HCT116 (cell line): ENCODE measurements at regions not wholly inside any gene's neighbourhood (a gene's known extent, or its start where the extent isn't known, plus 50 kb on each side); places are given as distances from the start of the nearest gene placed in this dataset.

Experiments
- ATAC-seq: fragments of 200-7000 bp; cut with Tn5 transposase; 2 replicates; pipeline ENCODE4 v1.9.1; 2020; ENCODE audit warnings: mild to moderate bottlenecking, moderate library complexity
- BruUV-seq: library from RNA; stranded (reverse); fragments of 400-500 nt; replicated peaks from 2 replicates; lab custom pipeline; 2021; lab: Mats Ljungman, UMichigan
- CTCF ChIA-PET: fragments of 300-600 bp; sonication (Branson Sonifier 250); formaldehyde crosslinking; loops from one replicate; lab custom pipeline; 2021; ENCODE audit warnings: antibody characterized with exemption; lab: Charles Lee
- POLR2A ChIA-PET: fragments of 300-600, 350-600 bp; sonication (Branson Sonifier 250); formaldehyde crosslinking; loops from one replicate; lab custom pipeline; 2021; ENCODE audit warnings: antibody characterized with exemption; lab: Charles Lee
- RAD21 ChIA-PET, 2 experiments: fragments of 300-600 bp; sonication (Branson Sonifier 250); formaldehyde crosslinking; loops; one replicate each; lab custom pipeline; 2023; ENCODE audit warnings: low total read pairs in 2 of 2; ENCODE audit not compliant: uncharacterized antibody in 2 of 2, unreplicated experiment in 2 of 2, low non-redundant PET in 1 of 2; lab: Charles Lee
- DNase-seq: peaks from one replicate; pipeline ENCODE4 v3.0.0-alpha.2; 2010; ENCODE audit warnings: low read depth, low spot score
- H2AFZ ChIP-seq: fragments of 200-600 bp; shearing (Covaris generic), sonication (generic); 2 replicates; pipeline ENCODE4 v1.6.1; 2017; ENCODE audit warnings: low read depth, mixed run types, mixed read lengths, antibody characterized with exemption, low read length; ENCODE audit not compliant: poor library complexity, severe bottlenecking
- H3K27ac ChIP-seq: 2 replicates; pipeline ENCODE4 v1.5.1; 2012; ENCODE audit warnings: low read depth, low read length
- H3K27me3 ChIP-seq: fragments of 200-600 bp; sonication (generic); 2 replicates; pipeline ENCODE4 v1.6.1; 2016; ENCODE audit warnings: mixed run types, low read length, mixed read lengths; ENCODE audit not compliant: insufficient read depth
- H3K36me3 ChIP-seq, 2 experiments: fragments of 200-500 bp in 1 of 2; fragments of 200-600 bp in 1 of 2; sonication (Bioruptor generic) in 1 of 2; sonication (generic) in 1 of 2; 2 replicates each; pipeline versions ENCODE4 v1.5.1 to v1.6.1; 2014 to 2016; ENCODE audit warnings: low read length in 2 of 2, inconsistent platforms in 1 of 2, mixed read lengths in 1 of 2, mixed run types in 1 of 2; ENCODE audit not compliant: insufficient read depth in 2 of 2, control insufficient read depth in 1 of 2
- H3K4me1 ChIP-seq, 2 experiments: fragments of 200-600 bp in 1 of 2; sonication (generic) in 1 of 2; 2 replicates each; pipeline versions ENCODE4 v1.5.1 to v1.6.1; 2012 to 2017; ENCODE audit warnings: low read length in 2 of 2, inconsistent platforms in 1 of 2, mild to moderate bottlenecking in 1 of 2, mixed read lengths in 1 of 2, mixed run types in 1 of 2, moderate library complexity in 1 of 2; ENCODE audit not compliant: insufficient read depth in 2 of 2, control insufficient read depth in 1 of 2
- H3K4me2 ChIP-seq: fragments of 200-600 bp; sonication (generic); 2 replicates; pipeline ENCODE4 v1.6.1; 2017; ENCODE audit warnings: mixed run types, low read length, mixed read lengths
- H3K4me3 ChIP-seq, 2 experiments: fragments of 200-600 bp in 1 of 2; sonication (generic) in 1 of 2; replicated peaks in 1 of 2; 2 replicates each; pipeline ENCODE4 v1.5.1; 2011 to 2016; ENCODE audit warnings: low read length in 2 of 2, control low read depth in 1 of 2, low read depth in 1 of 2, mild to moderate bottlenecking in 1 of 2, mixed read lengths in 1 of 2, mixed run types in 1 of 2
- H3K79me2 ChIP-seq: fragments of 200-600 bp; sonication (generic); 2 replicates; pipeline ENCODE4 v1.6.1; 2017; ENCODE audit warnings: mild to moderate bottlenecking, mixed run types, low read length, moderate library complexity, mixed read lengths; ENCODE audit not compliant: insufficient read depth
- H3K9ac ChIP-seq: fragments of 200-600 bp; sonication (generic); 2 replicates; pipeline ENCODE4 v1.6.1; 2016; ENCODE audit warnings: low read length, mixed read lengths
- H3K9me2 ChIP-seq: fragments of 200-600 bp; sonication (generic), shearing (Covaris generic); 2 replicates; pipeline ENCODE4 v1.6.1; 2017; ENCODE audit warnings: mixed run types, mild to moderate bottlenecking, moderate library complexity; ENCODE audit not compliant: insufficient read depth
- H3K9me3 ChIP-seq, 2 experiments: fragments of 200-500 bp in 1 of 2; fragments of 200-600 bp in 1 of 2; sonication (Bioruptor generic) in 1 of 2; sonication (generic) in 1 of 2; 2 replicates each; pipeline ENCODE4 v1.6.1; 2014 to 2017; ENCODE audit warnings: low read length in 2 of 2, mixed read lengths in 2 of 2, inconsistent platforms in 1 of 2, low read depth in 1 of 2, mild to moderate bottlenecking in 1 of 2, mixed run types in 1 of 2, moderate library complexity in 1 of 2; ENCODE audit not compliant: control insufficient read depth in 1 of 2, insufficient read depth in 1 of 2
- H4K20me1 ChIP-seq: fragments of 200-600 bp; sonication (generic), shearing (Covaris generic); 2 replicates; pipeline ENCODE4 v1.6.1; 2017; ENCODE audit warnings: mixed run types, mild to moderate bottlenecking, moderate library complexity; ENCODE audit not compliant: insufficient read depth
- CEBPB ChIP-seq: IDR thresholded peaks from 2 replicates; pipeline ENCODE4 v1.6.1; 2012; ENCODE audit warnings: low read depth
- CTCF ChIP-seq, 3 experiments: fragments of 200-600 bp in 1 of 3; sonication (generic) in 1 of 3; IDR thresholded peaks in 2 of 3; conservative IDR thresholded peaks in 1 of 3; 2 replicates each; pipeline ENCODE4 v1.5.1; 2012 to 2017; ENCODE audit warnings: low read depth in 2 of 3, low read length in 2 of 3, antibody characterized with exemption in 1 of 3, borderline replicate concordance in 1 of 3, control low read depth in 1 of 3, mild to moderate bottlenecking in 1 of 3, mixed read lengths in 1 of 3, mixed run types in 1 of 3, moderate library complexity in 1 of 3; ENCODE audit not compliant: insufficient read depth in 1 of 3
- EGR1 ChIP-seq: IDR thresholded peaks from 2 replicates; pipeline ENCODE4 v1.6.1; 2012; ENCODE audit warnings: low read depth
- EZH2phosphoT487 ChIP-seq: fragments of 200-600 bp; IDR thresholded peaks from 2 replicates; pipeline ENCODE4 v1.6.1; 2018; ENCODE audit warnings: antibody characterized with exemption, borderline replicate concordance
- REST ChIP-seq: IDR thresholded peaks from 2 replicates; pipeline ENCODE4 v1.6.1; 2012; ENCODE audit warnings: low read depth
- SIN3A ChIP-seq: IDR thresholded peaks from 2 replicates; pipeline ENCODE4 v1.6.1; 2012; ENCODE audit warnings: low read depth
- SP1 ChIP-seq: IDR thresholded peaks from 2 replicates; pipeline ENCODE4 v1.6.1; 2012; ENCODE audit warnings: low read depth
- SRF ChIP-seq: IDR thresholded peaks from 2 replicates; pipeline ENCODE4 v1.6.1; 2012; ENCODE audit warnings: low read depth
- intact Hi-C: fragments of 100-400 bp; cut with micrococcal nuclease; formaldehyde crosslinking; loops from 2 replicates; pipeline ENCODE4 v1.10.0; 2022

- BruUV-seq: no TSS peak
- DNase-seq (no peak), ATAC-seq (no peak)
- Histone ChIP-seq H4K20me1 (no peaks in the 10 kb centered on the region), H3K4me3 (no peak overlapping the region), H3K27ac (no peak overlapping the region), H3K4me1 (0 out of 4 replicates have a peak, but pooled peaks cover 0 to 4% of the 10 kb centered on the region in 2 experiments), H3K9me3 (no peaks in the 10 kb centered on the region), H3K36me3 (no peaks in the 10 kb centered on the region), H3K9ac (no peak overlapping the region), H3K27me3 (no peaks in the 10 kb centered on the region), H2AFZ (no peak overlapping the region), H3K9me2 (no peaks in the 10 kb centered on the region), H3K4me2 (no peak overlapping the region), H3K79me2 (no peaks in the 10 kb centered on the region)
- intact Hi-C loops: loop anchor here (5.0 to 10.0 kb wide), 2 partner anchors 629 to 821 kb away; no protein-coding TSS in a partner anchor
- ChIA-PET POLR2A (no interaction called here), RAD21 (no interaction called here), CTCF (no interaction called here)
- no peak for TF ChIP-seq EGR1
These were observed 65.7 kb upstream of the SSX2IP start for GRCh38 chr1:84756001-84756400.

GRCh38 chr1:84755216-84755615, 65.0 kb upstream of the SSX2IP start:
- Histone ChIP-seq H3K27me3 (no peaks in the 10 kb centered on the region), H3K4me1 (0 out of 4 replicates have a peak, but pooled peaks cover 0 to 4% of the 10 kb centered on the region in 2 experiments), H3K4me3 (no peak overlapping the region), H2AFZ (no peak overlapping the region), H4K20me1 (no peaks in the 10 kb centered on the region), H3K9ac (no peak overlapping the region), H3K9me2 (no peaks in the 10 kb centered on the region), H3K4me2 (no peak overlapping the region), H3K9me3 (no peaks in the 10 kb centered on the region), H3K27ac (no peak overlapping the region), H3K36me3 (no peaks in the 10 kb centered on the region), H3K79me2 (no peaks in the 10 kb centered on the region)
- TF ChIP-seq EZH2phosphoT487 (no peak), REST (no peak), SIN3A (no peak), CEBPB (no peak), SP1 (no peak), CTCF (IDR thresholded peaks at IDR 0.05 in 2 of 3, conservative IDR thresholded peaks at IDR 0.05 in 1 of 3; ENCODE audit: borderline replicate concordance in 1 of 3, insufficient read depth in 1 of 3, low read depth in 2 of 3, low read length in 2 of 3) (no peak), SRF (no peak), EGR1 (no peak)
- intact Hi-C loops: loop anchor here (5.0 to 10.0 kb wide), 2 partner anchors 628 to 820 kb away; no protein-coding TSS in a partner anchor
- CTCF ChIA-PET: no interaction called here
- RAD21 ChIA-PET: no interaction called here
- ATAC-seq (no peak), DNase-seq (no peak)
- no TSS peak for BruUV-seq
- POLR2A ChIA-PET: no interaction called here
